Lung (tissue), 11 donors: ENCODE measurements at regions not wholly inside any gene's neighbourhood (a gene's known extent, or its start where the extent isn't known, plus 50 kb on each side); places are given as distances from the start of the nearest gene placed in this dataset.
"Not testable (repeated sequence)": the region's sequence is repeated elsewhere in the genome, so short reads cannot be mapped to it uniquely, and the experiment has no call there.

ENCODE experiments used
- ATAC-seq: fragments of 200-7000 bp; cut with Tn5 transposase; one replicate; pipeline ENCODE4 v1.9.1; 2020; ENCODE audit warnings: moderate number of reproducible peaks; ENCODE audit not compliant: insufficient read depth, low FRiP score
- DNase-seq, 3 donors: peaks; one replicate each; pipeline ENCODE4 v3.0.0-alpha.2; 2013 to 2017
- H3K27ac ChIP-seq, 2 donors: one replicate each; pipeline ENCODE4 v1.5.1; 2013; ENCODE audit warnings: mild to moderate bottlenecking in 2 of 2, moderate library complexity in 2 of 2, control low read depth in 1 of 2, inconsistent platforms in 1 of 2, low read depth in 1 of 2, low read length in 1 of 2
- H3K27me3 ChIP-seq, 3 donors: one replicate each; pipeline ENCODE4 v1.5.1; 2013; ENCODE audit warnings: low read length in 2 of 3; ENCODE audit not compliant: control insufficient read depth in 3 of 3, insufficient read depth in 3 of 3
- H3K36me3 ChIP-seq, 4 donors: one replicate each; pipeline ENCODE4 v1.5.1; 2013; ENCODE audit warnings: low read length in 4 of 4, mild to moderate bottlenecking in 1 of 4, moderate library complexity in 1 of 4; ENCODE audit not compliant: control insufficient read depth in 4 of 4, insufficient read depth in 4 of 4
- H3K4me1 ChIP-seq, 5 donors: one replicate each; pipeline ENCODE4 v1.5.1; 2013; ENCODE audit warnings: low read length in 5 of 5, mild to moderate bottlenecking in 2 of 5, moderate library complexity in 1 of 5; ENCODE audit not compliant: control insufficient read depth in 5 of 5, insufficient read depth in 5 of 5
- H3K4me3 ChIP-seq: one replicate; pipeline ENCODE4 v1.5.1; 2013; ENCODE audit warnings: mild to moderate bottlenecking, control low read depth, moderate library complexity
- H3K9ac ChIP-seq, 2 donors: one replicate each; pipeline ENCODE4 v1.5.1; 2013; ENCODE audit warnings: low read length in 2 of 2, control low read depth in 1 of 2; ENCODE audit not compliant: insufficient read depth in 1 of 2
- H3K9me3 ChIP-seq, 4 donors: one replicate each; pipeline ENCODE4 v1.5.1; 2013; ENCODE audit warnings: low read length in 3 of 4, mild to moderate bottlenecking in 1 of 4, moderate library complexity in 1 of 4; ENCODE audit not compliant: control insufficient read depth in 4 of 4, insufficient read depth in 3 of 4
- WGBS, 2 donors: extraction: QIAGEN DNeasy Blood & Tissue Kit; methylation state at CpG; one replicate each; pipeline ENCODE4 v1.1.7; 2013; 5-methylcytosine and 5-hydroxymethylcytosine counted together
- TF ChIP-seq, protein P1 (sequence below): IDR thresholded peaks from 2 replicates; pipeline ENCODE4 v1.5.1; 2012; ENCODE audit warnings: mild to moderate bottlenecking; ENCODE audit errors: control extremely low read depth, extremely low read depth
- donor health status: control.
- donor health status: control.
- donor health status: Bipolar disorder and iron deficiency.
- donor health status: healthy.
- donor health status: DM: yes; HTN: yes; CAD: no.

DNA sequence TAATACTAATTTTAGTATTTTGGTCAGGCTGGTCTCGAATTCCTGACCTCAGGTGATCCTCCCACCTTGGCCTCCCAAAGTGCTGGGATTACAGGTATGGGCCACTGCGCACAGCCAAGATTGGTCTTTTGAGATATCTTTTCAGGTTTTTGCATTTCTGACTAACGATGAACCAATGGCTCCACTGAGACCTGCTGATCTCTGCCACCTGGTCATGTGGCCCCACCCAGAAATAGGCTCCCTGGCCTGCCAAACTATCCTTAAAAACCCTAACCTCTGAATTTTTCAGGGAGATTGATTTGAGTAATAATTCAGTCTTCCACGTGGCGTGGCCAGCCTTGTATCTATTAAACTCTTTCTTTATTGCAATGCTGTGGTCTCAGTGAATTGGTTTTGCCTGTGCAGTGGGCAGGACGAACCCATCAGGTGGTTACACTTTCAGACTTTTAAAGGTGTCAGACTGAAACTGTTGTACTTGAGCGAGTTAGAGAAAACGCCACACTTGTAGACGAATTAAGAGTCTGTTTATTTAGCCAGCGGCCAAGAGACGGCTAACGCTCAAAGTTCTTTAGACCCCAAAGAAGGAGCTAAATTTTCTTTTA is 85.8 kb upstream of the MSH6 start:
- Histone ChIP-seq H3K9ac (no peak overlapping the region), H3K4me3 (no peak overlapping the region), H3K27ac (no peak overlapping the region), H3K9me3 (no peaks in the 10 kb centered on the region), H3K36me3 (no peaks in the 10 kb centered on the region), H3K4me1 (peaks cover 0 to 8% (median 0%) of the 10 kb centered on the region in 5 donors), H3K27me3 (no peaks in the 10 kb centered on the region)
- TF ChIP-seq, protein P1, sequence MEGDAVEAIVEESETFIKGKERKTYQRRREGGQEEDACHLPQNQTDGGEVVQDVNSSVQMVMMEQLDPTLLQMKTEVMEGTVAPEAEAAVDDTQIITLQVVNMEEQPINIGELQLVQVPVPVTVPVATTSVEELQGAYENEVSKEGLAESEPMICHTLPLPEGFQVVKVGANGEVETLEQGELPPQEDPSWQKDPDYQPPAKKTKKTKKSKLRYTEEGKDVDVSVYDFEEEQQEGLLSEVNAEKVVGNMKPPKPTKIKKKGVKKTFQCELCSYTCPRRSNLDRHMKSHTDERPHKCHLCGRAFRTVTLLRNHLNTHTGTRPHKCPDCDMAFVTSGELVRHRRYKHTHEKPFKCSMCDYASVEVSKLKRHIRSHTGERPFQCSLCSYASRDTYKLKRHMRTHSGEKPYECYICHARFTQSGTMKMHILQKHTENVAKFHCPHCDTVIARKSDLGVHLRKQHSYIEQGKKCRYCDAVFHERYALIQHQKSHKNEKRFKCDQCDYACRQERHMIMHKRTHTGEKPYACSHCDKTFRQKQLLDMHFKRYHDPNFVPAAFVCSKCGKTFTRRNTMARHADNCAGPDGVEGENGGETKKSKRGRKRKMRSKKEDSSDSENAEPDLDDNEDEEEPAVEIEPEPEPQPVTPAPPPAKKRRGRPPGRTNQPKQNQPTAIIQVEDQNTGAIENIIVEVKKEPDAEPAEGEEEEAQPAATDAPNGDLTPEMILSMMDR = no peak
- 72 to 81% methylated on average over 12 of the region's 12 CpGs for WGBS, 2 donors
- DNase-seq (no peak), ATAC-seq (no peak)

DNA sequence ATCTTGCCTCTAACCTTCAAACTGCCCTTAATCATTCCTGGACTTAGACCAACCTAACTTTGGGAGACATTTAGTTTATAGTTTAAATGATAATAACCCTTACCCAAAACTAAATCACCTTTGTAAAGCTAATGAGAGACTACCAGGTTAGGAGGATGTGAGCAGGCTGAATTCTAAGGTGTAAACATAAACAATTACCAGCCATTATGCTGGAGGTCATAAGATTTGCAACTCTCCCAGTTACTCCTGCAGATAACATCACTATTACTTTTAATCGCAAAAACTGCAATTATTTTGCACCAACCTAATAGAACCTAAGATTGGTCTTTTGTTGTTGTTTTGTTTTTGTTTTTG is 86.5 kb upstream of the MSH6 start:
- Histone ChIP-seq H3K36me3 (no peaks in the 10 kb centered on the region), H3K9me3 (no peaks in the 10 kb centered on the region), H3K4me1 (peaks cover 0 to 8% (median 0%) of the 10 kb centered on the region in 5 donors), H3K4me3 (no peak overlapping the region), H3K27ac (no peak overlapping the region), H3K27me3 (no peaks in the 10 kb centered on the region), H3K9ac (no peak overlapping the region)
- ATAC-seq = no peak
- TF ChIP-seq, protein P1 = no peak
- WGBS, 2 donors = 65 to 74% methylated on average over 1 of the region's 1 CpG
- DNase-seq = no peak

DNA sequence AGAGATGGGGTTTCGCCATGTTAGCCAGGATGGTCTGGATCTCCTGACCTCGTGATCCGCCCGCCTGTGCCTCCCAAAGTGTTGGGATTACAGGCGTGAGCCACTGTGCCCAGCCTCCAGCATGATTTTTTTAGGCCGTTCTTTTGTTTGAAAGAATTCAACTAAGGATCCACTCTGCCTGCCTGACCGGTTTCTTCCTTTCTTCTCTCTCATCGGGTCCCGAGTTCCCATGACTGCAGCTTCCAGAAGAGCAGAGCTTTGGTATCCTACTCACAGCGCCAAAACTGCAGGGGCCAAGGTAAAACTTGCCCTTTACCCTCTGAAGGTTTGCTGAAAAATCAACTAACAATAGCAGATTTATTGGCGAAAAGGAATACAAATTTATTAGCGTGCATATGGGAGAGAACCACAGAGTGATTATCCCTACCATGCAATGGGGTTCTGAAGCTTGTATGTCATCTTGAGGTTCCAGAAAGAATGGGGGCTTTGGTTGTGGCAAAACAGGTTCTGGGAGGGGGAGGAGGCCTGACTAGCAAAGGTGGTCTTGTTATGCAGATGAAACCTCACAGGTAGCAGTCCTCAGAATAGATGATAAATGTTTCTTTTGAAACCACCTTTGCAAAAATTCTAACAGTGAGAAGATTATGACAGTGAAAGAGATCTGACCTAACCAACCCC is 87.0 kb upstream of the MSH6 start:
- Histone ChIP-seq H3K27ac (no peak overlapping the region), H3K27me3 (no peaks in the 10 kb centered on the region), H3K9me3 (peaks cover 0 to 2% (median 0%) of the 10 kb centered on the region in 4 donors), H3K9ac (no peak overlapping the region), H3K4me1 (peaks cover 0 to 8% (median 0%) of the 10 kb centered on the region in 5 donors), H3K36me3 (no peaks in the 10 kb centered on the region), H3K4me3 (no peak overlapping the region)
- TF ChIP-seq, protein P1 = no peak
- 63 to 64% methylated on average over 11 to 12 of the region's 12 CpGs for WGBS, 2 donors
- ATAC-seq (no peak), DNase-seq (peak in 2 of 3 donors; percentile 14 to 16)

DNA sequence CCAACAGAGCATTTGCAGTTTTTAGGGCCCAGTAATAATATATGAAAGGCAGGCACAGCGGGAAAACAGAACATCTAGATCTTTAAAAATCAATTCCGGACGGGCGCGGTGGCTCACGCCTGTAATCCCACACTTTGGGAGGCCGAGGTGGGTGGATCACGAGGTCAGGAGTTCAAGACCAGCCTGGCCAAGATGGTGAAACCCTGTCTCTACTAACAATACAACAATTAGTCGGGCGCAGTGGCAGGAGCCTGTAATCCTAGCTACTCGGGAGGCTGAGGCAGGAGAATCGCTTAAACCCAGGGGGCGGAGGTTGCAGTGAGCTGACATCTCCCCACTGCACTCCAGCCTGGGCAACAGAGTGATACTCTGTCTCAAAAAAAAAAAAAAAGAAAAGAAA is 88.5 kb upstream of the MSH6 start:
- H3K4me1 ChIP-seq, ATAC-seq, H3K9ac ChIP-seq, H3K4me3 ChIP-seq, H3K9me3 ChIP-seq, H3K27me3 ChIP-seq, H3K27ac ChIP-seq, H3K36me3 ChIP-seq, DNase-seq: not testable (repeated sequence)
- 96 to 97% methylated on average over 13 of the region's 13 CpGs for WGBS, 2 donors

DNA sequence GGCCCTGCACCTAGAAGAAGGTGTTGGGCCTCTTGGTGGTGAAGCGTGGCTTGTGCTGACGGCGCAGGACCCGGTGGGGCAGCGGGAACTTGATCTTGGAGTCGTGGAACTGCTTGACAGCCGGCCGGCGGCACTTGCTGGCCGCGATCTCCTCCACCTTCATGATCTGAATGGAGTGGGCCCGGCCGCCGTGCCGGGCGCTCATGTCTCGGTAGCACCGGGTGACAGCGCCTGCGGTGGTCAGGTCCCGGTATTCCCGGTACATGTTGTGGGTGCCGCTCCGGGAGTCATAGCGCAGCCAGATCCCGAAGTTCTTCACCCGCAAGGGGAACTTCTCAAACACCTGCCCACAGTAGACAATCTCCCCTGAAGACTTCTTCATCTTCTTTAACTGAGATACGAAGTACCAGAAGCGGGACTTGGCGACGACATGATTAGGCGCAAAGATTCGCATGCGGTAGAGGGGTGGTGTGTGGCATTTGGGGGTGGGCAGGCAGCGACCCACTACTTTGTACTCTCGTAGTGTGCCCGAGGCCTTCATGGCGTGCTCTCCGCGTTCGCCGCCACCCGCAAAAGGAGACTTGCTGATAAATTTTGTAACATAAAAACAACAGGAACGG is 92.1 kb upstream of the MSH6 start:
- DNase-seq, ATAC-seq, H3K9me3 ChIP-seq, H3K36me3 ChIP-seq, H3K27ac ChIP-seq, H3K4me1 ChIP-seq, H3K27me3 ChIP-seq, H3K4me3 ChIP-seq, H3K9ac ChIP-seq: not testable (repeated sequence)
- WGBS, 2 donors = 97 to 100% methylated on average over 35 to 40 of the region's 44 CpGs
